ENCODE measurements at regions not wholly inside any gene's neighbourhood (a gene's known extent, or its start where the extent isn't known, plus 50 kb on each side); places are given as distances from the start of the nearest gene placed in this dataset.
A peak's percentile ranks its signal among the peaks of the same experiment; 100 is the strongest.

DNA sequence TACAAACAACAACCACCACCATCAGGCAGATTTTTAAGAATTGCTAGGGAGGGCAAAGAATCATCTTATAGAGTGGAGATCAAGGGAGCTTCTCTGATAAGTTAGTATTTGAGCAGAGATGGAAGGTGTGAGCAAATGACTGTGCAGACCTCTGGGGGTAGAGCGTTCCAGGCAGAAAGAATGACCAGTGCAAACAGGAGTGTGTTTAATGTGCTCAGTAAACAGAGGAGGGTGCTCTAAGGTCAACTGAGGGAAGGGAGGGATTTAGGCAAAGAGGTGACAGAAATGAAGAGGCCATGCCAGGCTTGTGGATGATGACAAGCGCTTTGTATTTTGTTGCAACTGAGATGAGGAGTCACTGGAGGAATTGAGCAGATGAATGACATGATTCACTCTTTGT, 172.5 kb upstream of the GJB5 start:
- Histone ChIP-seq H3K9me2 (replicated peaks; ENCODE audit: insufficient read depth) (no peaks in the 10 kb centered on the region), H3K4me2 (no peak overlapping the region), H3K4me3 (no peak overlapping the region), H3K27ac (no peak overlapping the region), H3K4me1 (ENCODE audit: insufficient read depth) (no peaks in the 10 kb centered on the region), H3K79me2 (no peaks in the 10 kb centered on the region), H3K27me3 (no peaks in the 10 kb centered on the region), H3K36me3 (replicated peaks; ENCODE audit: insufficient read depth, low read depth) (no peaks in the 10 kb centered on the region), H3K9me3 (ENCODE audit: low read depth) (no peaks in the 10 kb centered on the region), H2AFZ (no peak overlapping the region), H4K20me1 (ENCODE audit: insufficient read depth, poor library complexity, severe bottlenecking) (no peaks in the 10 kb centered on the region)
- 56% methylated on average over 2 of the region's 2 CpGs for whole genome bisulfite sequencing (ENCODE audit: low lambda C conversion rate, missing lambda C conversion rate)
- DNase-seq (ENCODE audit: low spot score) = no peak
- no peak for TF ChIP-seq EZH2 (IDR thresholded peaks at IDR 0.05; ENCODE audit: borderline replicate concordance)
- TF ChIP-seq, protein P1, sequence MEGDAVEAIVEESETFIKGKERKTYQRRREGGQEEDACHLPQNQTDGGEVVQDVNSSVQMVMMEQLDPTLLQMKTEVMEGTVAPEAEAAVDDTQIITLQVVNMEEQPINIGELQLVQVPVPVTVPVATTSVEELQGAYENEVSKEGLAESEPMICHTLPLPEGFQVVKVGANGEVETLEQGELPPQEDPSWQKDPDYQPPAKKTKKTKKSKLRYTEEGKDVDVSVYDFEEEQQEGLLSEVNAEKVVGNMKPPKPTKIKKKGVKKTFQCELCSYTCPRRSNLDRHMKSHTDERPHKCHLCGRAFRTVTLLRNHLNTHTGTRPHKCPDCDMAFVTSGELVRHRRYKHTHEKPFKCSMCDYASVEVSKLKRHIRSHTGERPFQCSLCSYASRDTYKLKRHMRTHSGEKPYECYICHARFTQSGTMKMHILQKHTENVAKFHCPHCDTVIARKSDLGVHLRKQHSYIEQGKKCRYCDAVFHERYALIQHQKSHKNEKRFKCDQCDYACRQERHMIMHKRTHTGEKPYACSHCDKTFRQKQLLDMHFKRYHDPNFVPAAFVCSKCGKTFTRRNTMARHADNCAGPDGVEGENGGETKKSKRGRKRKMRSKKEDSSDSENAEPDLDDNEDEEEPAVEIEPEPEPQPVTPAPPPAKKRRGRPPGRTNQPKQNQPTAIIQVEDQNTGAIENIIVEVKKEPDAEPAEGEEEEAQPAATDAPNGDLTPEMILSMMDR (IDR thresholded peaks at IDR 0.05; ENCODE audit: poor library complexity) = no peak
- TF ChIP-seq EZH2phosphoT487 (IDR thresholded peaks at IDR 0.05; ENCODE audit: low read depth, severe bottlenecking, unreplicated experiment) = no peak

DNA sequence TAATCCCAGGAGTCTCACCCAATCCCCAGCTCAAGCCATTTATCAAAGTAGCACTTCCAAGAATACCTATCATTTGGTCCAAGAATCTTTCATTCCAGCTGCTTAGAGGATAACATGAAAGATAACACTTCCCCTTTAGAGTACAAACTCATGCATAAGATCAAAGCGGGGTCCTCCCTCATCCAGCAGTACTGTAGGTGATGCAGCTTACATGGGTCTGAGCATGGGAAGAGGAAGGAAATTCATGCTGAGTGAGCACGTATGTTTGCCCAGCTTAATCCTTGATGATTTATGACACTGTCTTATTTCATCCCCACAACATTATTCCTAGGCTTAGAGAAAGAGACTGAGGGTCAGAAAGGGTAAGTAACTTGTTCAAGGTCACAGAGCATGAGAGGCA, 167.1 kb upstream of the GJB5 start:
- H3K79me2 ChIP-seq = no peaks in the 10 kb centered on the region
- 50% methylated on average over 2 of the region's 2 CpGs for WGBS (ENCODE audit: low lambda C conversion rate, missing lambda C conversion rate)
- peaks cover 2% of the 10 kb centered on the region for H3K27me3 ChIP-seq
- H3K36me3 ChIP-seq (replicated peaks; ENCODE audit: insufficient read depth, low read depth) = no peaks in the 10 kb centered on the region
- TF ChIP-seq, protein P1 (IDR thresholded peaks at IDR 0.05; ENCODE audit: poor library complexity) = no peak
- TF ChIP-seq EZH2phosphoT487 (IDR thresholded peaks at IDR 0.05; ENCODE audit: low read depth, severe bottlenecking, unreplicated experiment) (no peak), EZH2 (IDR thresholded peaks at IDR 0.05; ENCODE audit: borderline replicate concordance) (no peak)
- no peak for DNase-seq (ENCODE audit: low spot score)
- H3K9me2 ChIP-seq (replicated peaks; ENCODE audit: insufficient read depth) = no peaks in the 10 kb centered on the region
- H3K27ac ChIP-seq = no peak overlapping the region
- H4K20me1 ChIP-seq (ENCODE audit: insufficient read depth, poor library complexity, severe bottlenecking) = no peaks in the 10 kb centered on the region
- no peaks in the 10 kb centered on the region for H3K9me3 ChIP-seq (ENCODE audit: low read depth)
- H3K4me1 ChIP-seq (ENCODE audit: insufficient read depth) = no peaks in the 10 kb centered on the region
- H3K4me2 ChIP-seq = no peak overlapping the region
- H3K4me3 ChIP-seq = no peak overlapping the region
- no peak overlapping the region for H2AFZ ChIP-seq

DNA sequence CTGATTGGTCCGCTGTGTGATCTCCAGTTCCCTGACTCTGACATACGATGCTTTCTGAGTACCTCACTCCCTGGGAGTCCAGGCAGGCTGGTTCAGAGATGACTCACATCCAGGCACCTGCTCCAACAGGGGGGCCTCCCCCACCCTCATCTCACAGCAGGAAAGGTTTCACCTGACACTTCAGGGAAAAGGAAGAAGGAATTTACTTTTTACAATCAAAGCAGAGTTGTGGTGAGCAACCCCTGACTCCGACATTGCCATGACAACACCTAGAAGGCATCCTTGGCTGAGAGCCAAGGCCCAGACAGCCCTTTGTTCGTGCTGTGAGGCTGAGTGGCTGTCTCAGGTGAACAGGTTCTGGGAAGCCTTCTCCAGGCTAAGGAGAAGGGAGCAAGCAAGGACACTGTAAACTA, 164.6 kb upstream of the GJB5 start:
- no peak overlapping the region for H3K4me3 ChIP-seq
- no peak overlapping the region for H2AFZ ChIP-seq
- no peaks in the 10 kb centered on the region for H3K36me3 ChIP-seq (replicated peaks; ENCODE audit: insufficient read depth, low read depth)
- no peaks in the 10 kb centered on the region for H3K4me1 ChIP-seq (ENCODE audit: insufficient read depth)
- H4K20me1 ChIP-seq (ENCODE audit: insufficient read depth, poor library complexity, severe bottlenecking) = no peaks in the 10 kb centered on the region
- WGBS (ENCODE audit: low lambda C conversion rate, missing lambda C conversion rate) = 22% methylated on average over 4 of the region's 4 CpGs
- TF ChIP-seq EZH2 (IDR thresholded peaks at IDR 0.05; ENCODE audit: borderline replicate concordance) = no peak
- no peak for TF ChIP-seq EZH2phosphoT487 (IDR thresholded peaks at IDR 0.05; ENCODE audit: low read depth, severe bottlenecking, unreplicated experiment)
- TF ChIP-seq, protein P1 (IDR thresholded peaks at IDR 0.05; ENCODE audit: poor library complexity) = no peak
- peaks cover 2% of the 10 kb centered on the region for H3K27me3 ChIP-seq
- no peaks in the 10 kb centered on the region for H3K9me3 ChIP-seq (ENCODE audit: low read depth)
- no peak overlapping the region for H3K27ac ChIP-seq
- no peak overlapping the region for H3K4me2 ChIP-seq
- peak; percentile 87 for DNase-seq (ENCODE audit: low spot score)
- H3K9me2 ChIP-seq (replicated peaks; ENCODE audit: insufficient read depth) = no peaks in the 10 kb centered on the region
- no peaks in the 10 kb centered on the region for H3K79me2 ChIP-seq

All from hepatocyte (in vitro differentiated cells).